Colonic mucosa (tissue), 4 donors: ENCODE measurements at regions not wholly inside any gene's neighbourhood (a gene's known extent, or its start where the extent isn't known, plus 50 kb on each side); places are given as distances from the start of the nearest gene placed in this dataset.

Experiments used
- DNase-seq: peaks from one replicate; pipeline ENCODE4 v3.0.0-alpha.2; 2020
- H3K27ac ChIP-seq: fragments of 200-600 bp; one replicate; pipeline ENCODE4 v1.8.0; 2021
- H3K27me3 ChIP-seq: fragments of 200-600 bp; one replicate; pipeline ENCODE4 v1.8.0; 2021
- H3K36me3 ChIP-seq: fragments of 200-600 bp; one replicate; pipeline ENCODE4 v1.8.0; 2021
- H3K4me1 ChIP-seq: fragments of 200-600 bp; one replicate; pipeline ENCODE4 v1.8.0; 2021; ENCODE audit warnings: mild to moderate bottlenecking
- H3K4me3 ChIP-seq: fragments of 200-600 bp; one replicate; pipeline ENCODE4 v1.8.0; 2021
- H3K9ac ChIP-seq, 2 donors: one replicate each; pipeline ENCODE4 v1.7.0; 2013; ENCODE audit warnings: control low read depth in 2 of 2, low read depth in 2 of 2, low read length in 2 of 2
- H3K9me3 ChIP-seq: fragments of 200-600 bp; one replicate; pipeline ENCODE4 v1.8.0; 2021
- CTCF ChIP-seq: fragments of 200-600 bp; IDR thresholded peaks from one replicate; pipeline ENCODE4 v1.8.0; 2022; ENCODE audit warnings: antibody characterized with exemption, mild to moderate bottlenecking
- intact Hi-C: fragments of 100-400 bp; cut with DNase I; formaldehyde crosslinking; loops from one replicate; pipeline ENCODE4 v1.14.1; 2022
- donor health status: healthy.
- donor health status: DM: no; HTN: no; CAD: no.
- donor health status: DM: no; HTN: no; CAD: no.

GRCh38 chr11:82004537-82005213 lies 729.0 kb downstream of the FAM181B start:
- H3K9ac ChIP-seq, result no peak overlapping the region
- H3K36me3 ChIP-seq, result no peaks in the 10 kb centered on the region
- no peaks in the 10 kb centered on the region for H3K27me3 ChIP-seq
- no peak for TF ChIP-seq CTCF
- H3K9me3 ChIP-seq, result no peaks in the 10 kb centered on the region
- no peak overlapping the region for H3K27ac ChIP-seq
- DNase-seq, result no peak
- H3K4me1 ChIP-seq, result no peaks in the 10 kb centered on the region
- H3K4me3 ChIP-seq, result no peak overlapping the region
- intact Hi-C loops, result no loop called here

GRCh38 chr11:82003671-82004515 lies 729.8 kb downstream of the FAM181B start:
- no peak overlapping the region for H3K4me3 ChIP-seq
- no peak for TF ChIP-seq CTCF
- no peaks in the 10 kb centered on the region for H3K9me3 ChIP-seq
- H3K4me1 ChIP-seq, result no peaks in the 10 kb centered on the region
- no peak overlapping the region for H3K9ac ChIP-seq
- H3K36me3 ChIP-seq, result no peaks in the 10 kb centered on the region
- intact Hi-C loops, result no loop called here
- no peak overlapping the region for H3K27ac ChIP-seq
- no peak for DNase-seq
- H3K27me3 ChIP-seq, result no peaks in the 10 kb centered on the region

GRCh38 chr11:82003024-82003423 lies 730.6 kb downstream of the FAM181B start:
- no peak for TF ChIP-seq CTCF
- no peak overlapping the region for H3K4me3 ChIP-seq

GRCh38 chr11:81995889-81996288 lies 737.8 kb downstream of the FAM181B start:
- intact Hi-C loops, result no loop called here
- no peak overlapping the region for H3K4me3 ChIP-seq

More at GRCh38 chr11:82003024-82003423, 730.6 kb downstream of the FAM181B start:
- Histone ChIP-seq H3K36me3 (no peaks in the 10 kb centered on the region), H3K9ac (no peak overlapping the region), H3K27me3 (no peaks in the 10 kb centered on the region), H3K4me1 (no peaks in the 10 kb centered on the region), H3K9me3 (no peaks in the 10 kb centered on the region), H3K27ac (no peak overlapping the region)
- intact Hi-C loops, result no loop called here
- no peak for DNase-seq

GRCh38 chr11:81993755-81994154 lies 739.9 kb downstream of the FAM181B start:
- TF ChIP-seq CTCF, result no peak

More at GRCh38 chr11:81995889-81996288, 737.8 kb downstream of the FAM181B start:
- H3K27ac ChIP-seq, result no peak overlapping the region
- DNase-seq, result no peak
- no peaks in the 10 kb centered on the region for H3K9me3 ChIP-seq
- H3K9ac ChIP-seq, result no peak overlapping the region
- no peaks in the 10 kb centered on the region for H3K27me3 ChIP-seq
- no peaks in the 10 kb centered on the region for H3K36me3 ChIP-seq
- TF ChIP-seq CTCF, result no peak
- no peaks in the 10 kb centered on the region for H3K4me1 ChIP-seq

More at GRCh38 chr11:81993755-81994154, 739.9 kb downstream of the FAM181B start:
- intact Hi-C loops, result no loop called here
- Histone ChIP-seq H3K27me3 (no peaks in the 10 kb centered on the region), H3K27ac (no peak overlapping the region), H3K9me3 (no peaks in the 10 kb centered on the region), H3K4me3 (no peak overlapping the region), H3K4me1 (no peaks in the 10 kb centered on the region), H3K36me3 (no peaks in the 10 kb centered on the region), H3K9ac (no peak overlapping the region)
- DNase-seq, result no peak
